Stomach (tissue), 8 donors: ENCODE measurements at regions not wholly inside any gene's neighbourhood (a gene's known extent, or its start where the extent isn't known, plus 50 kb on each side); places are given as distances from the start of the nearest gene placed in this dataset.

ENCODE experiments used
- DNase-seq, 2 donors: peaks; one replicate each; pipeline versions ENCODE4 v3.0.0 to v3.0.0-alpha.2; 2013 to 2019
- H3K27ac ChIP-seq, 5 donors: fragments of 200-600 bp in 4 of 5; sonication (generic) in 4 of 5; one replicate each; pipeline ENCODE4 v1.5.1; 2013 to 2019; ENCODE audit warnings: mild to moderate bottlenecking in 1 of 5, moderate library complexity in 1 of 5
- H3K27me3 ChIP-seq, 3 donors: fragments of 200-600 bp; sonication (generic); one replicate each; pipeline ENCODE4 v1.5.1; 2017 to 2019; ENCODE audit warnings: mixed run types in 1 of 3
- H3K36me3 ChIP-seq, 4 donors: fragments of 200-600 bp; sonication (generic); 1 replicate in 3 of 4; 2 replicates in 1 of 4; pipeline ENCODE4 v1.5.1; 2016 to 2019
- H3K4me1 ChIP-seq, 4 donors: fragments of 200-600 bp; sonication (generic); one replicate each; pipeline ENCODE4 v1.5.1; 2016 to 2019
- H3K4me3 ChIP-seq, 4 donors: fragments of 200-600 bp; sonication (generic) in 3 of 4; one replicate each; pipeline ENCODE4 v1.5.1; 2016 to 2019; ENCODE audit warnings: mild to moderate bottlenecking in 1 of 4
- H3K9me3 ChIP-seq, 4 donors: fragments of 200-600 bp; sonication (generic); one replicate each; pipeline ENCODE4 v1.5.1; 2016 to 2019
- CTCF ChIP-seq, 7 experiments: fragments of 450-650 bp in 4 of 7; fragments of 200-600 bp in 3 of 7; sonication (generic) in 3 of 7; IDR thresholded peaks; one replicate each; pipeline ENCODE4 v1.5.1; 2016 to 2019; ENCODE audit warnings: antibody characterized with exemption in 7 of 7, control low read depth in 2 of 7, mild to moderate bottlenecking in 1 of 7
- EP300 ChIP-seq: sonication (generic); formaldehyde crosslinking; IDR thresholded peaks from one replicate; pipeline ENCODE4 v1.6.1; 2017; ENCODE audit warnings: antibody characterized with exemption
- POLR2A ChIP-seq, 4 donors: fragments of 450-650 bp; IDR thresholded peaks; one replicate each; pipeline ENCODE4 v1.6.1; 2016; ENCODE audit warnings: antibody characterized with exemption in 4 of 4, control low read depth in 2 of 4, mild to moderate bottlenecking in 1 of 4, moderate library complexity in 1 of 4
- POLR2AphosphoS5 ChIP-seq, 3 donors: sonication (generic); formaldehyde crosslinking; IDR thresholded peaks; one replicate each; pipeline ENCODE4 v1.6.1; 2016; ENCODE audit warnings: antibody characterized with exemption in 3 of 3
- WGBS, 5 donors: extraction: QIAGEN DNeasy Blood & Tissue Kit in 3 of 5; methylation state at CpG; one replicate each; pipeline versions ENCODE4 v1.1.5 to v1.1.7; 2013 to 2018; 5-methylcytosine and 5-hydroxymethylcytosine counted together
- intact Hi-C: fragments of 100-400 bp; cut with DNase I; formaldehyde crosslinking; loops from one replicate; pipeline ENCODE4 v1.15.1; 2023; ENCODE audit warnings: low total_unique reads
- donor health status: healthy with polysubstance abuse.
- donor health status: Bipolar disorder and iron deficiency.
- donor health status: healthy.

- Histone ChIP-seq H3K9me3 (peaks cover 0 to 3% (median under 1%) of the 10 kb centered on the region in 4 donors), H3K27me3 (peaks cover 0 to 30% (median 20%) of the 10 kb centered on the region in 3 donors), H3K36me3 (no peaks in the 10 kb centered on the region), H3K4me3 (no peak overlapping the region), H3K27ac (no peak overlapping the region), H3K4me1 (no peaks in the 10 kb centered on the region)
- TF ChIP-seq CTCF (IDR thresholded peaks at IDR 0.05) (no peak), POLR2A (IDR thresholded peaks at IDR 0.05) (no peak), POLR2AphosphoS5 (IDR thresholded peaks at IDR 0.05) (no peak), EP300 (no peak)
- DNase-seq, result no peak
- WGBS, 5 donors, result 88 to 94% (median 93%) methylated on average over 2 to 3 of the region's 3 CpGs
- intact Hi-C loops, result no loop called here
These were observed 85.1 kb downstream of the RAMP3 start for GRCh38 chr7:45242698-45243097.

GRCh38 chr7:45244981-45245380 is 87.4 kb downstream of the RAMP3 start:
- TF ChIP-seq EP300 (no peak), POLR2A (IDR thresholded peaks at IDR 0.05) (no peak), CTCF (IDR thresholded peaks at IDR 0.05) (no peak), POLR2AphosphoS5 (IDR thresholded peaks at IDR 0.05) (no peak)
- 75 to 89% (median 78%) methylated on average over 2 of the region's 2 CpGs for WGBS, 5 donors
- H3K27ac ChIP-seq, result no peak overlapping the region
- H3K4me3 ChIP-seq, result no peak overlapping the region
- peaks cover 0 to 26% (median 10%) of the 10 kb centered on the region in 3 donors for H3K27me3 ChIP-seq
- no peaks in the 10 kb centered on the region for H3K4me1 ChIP-seq
- intact Hi-C loops, result no loop called here
- H3K9me3 ChIP-seq, result peaks cover 0 to 5% (median 2%) of the 10 kb centered on the region in 4 donors
- H3K36me3 ChIP-seq, result no peaks in the 10 kb centered on the region
- DNase-seq, result no peak

- Histone ChIP-seq H3K27me3 (peaks cover 0 to 17% (median 6%) of the 10 kb centered on the region in 3 donors), H3K27ac (no peak overlapping the region), H3K4me1 (no peaks in the 10 kb centered on the region), H3K4me3 (no peak overlapping the region), H3K9me3 (peaks cover 0 to 5% (median 2%) of the 10 kb centered on the region in 4 donors), H3K36me3 (no peaks in the 10 kb centered on the region)
- WGBS, 5 donors, result 56 to 79% (median 73%) methylated on average over 3 of the region's 3 CpGs
- TF ChIP-seq POLR2AphosphoS5 (IDR thresholded peaks at IDR 0.05), result no peak
- no peak for TF ChIP-seq EP300
- TF ChIP-seq POLR2A (IDR thresholded peaks at IDR 0.05), result no peak
- TF ChIP-seq CTCF (IDR thresholded peaks at IDR 0.05), result no peak
- intact Hi-C loops, result no loop called here
- no peak for DNase-seq
These were observed 88.7 kb downstream of the RAMP3 start for GRCh38 chr7:45246339-45246738.

GRCh38 chr7:45252248-45252647 is 94.7 kb downstream of the RAMP3 start:
- Histone ChIP-seq H3K36me3 (no peaks in the 10 kb centered on the region), H3K4me1 (no peaks in the 10 kb centered on the region), H3K27me3 (peaks cover 0 to 8% (median 4%) of the 10 kb centered on the region in 3 donors), H3K27ac (no peak overlapping the region), H3K4me3 (no peak overlapping the region), H3K9me3 (peaks cover 0 to 5% (median 2%) of the 10 kb centered on the region in 4 donors)
- TF ChIP-seq POLR2AphosphoS5 (IDR thresholded peaks at IDR 0.05) (no peak), POLR2A (IDR thresholded peaks at IDR 0.05) (no peak), CTCF (IDR thresholded peaks at IDR 0.05) (no peak), EP300 (no peak)
- 58 to 78% (median 65%) methylated on average over 5 to 6 of the region's 6 CpGs for WGBS, 5 donors
- no peak for DNase-seq
- intact Hi-C loops, result no loop called here
